A549 (cell line): ENCODE measurements at regions not wholly inside any gene's neighbourhood (a gene's known extent, or its start where the extent isn't known, plus 50 kb on each side); places are given as distances from the start of the nearest gene placed in this dataset.
A peak's percentile ranks its signal among the peaks of the same experiment; 100 is the strongest.

Experiments used
- ATAC-seq, 2 experiments: fragments of 200-7000 bp in 1 of 2; fragments of >200 bp in 1 of 2; cut with Nextera tagmentation in 1 of 2; cut with Tn5 transposase in 1 of 2; 3 replicates each; pipeline versions ENCODE4 v1.8.0 to v1.9.1; 2018 to 2020; ENCODE audit warnings: mild to moderate bottlenecking in 1 of 2, moderate library complexity in 1 of 2
- CTCF ChIA-PET: fragments of 300-600 bp; sonication (Branson Sonifier 250); formaldehyde crosslinking; extraction: SDS; loops from one replicate; lab custom pipeline; 2021; ENCODE audit warnings: antibody characterized with exemption, inconsistent platforms; lab: Yijun Ruan, JAX
- POLR2A ChIA-PET: fragments of 350-600 bp; formaldehyde crosslinking; extraction: SDS; loops from one replicate; lab custom pipeline; 2021; ENCODE audit warnings: antibody characterized with exemption, inconsistent platforms; lab: Yijun Ruan, JAX
- DNase-seq, 2 experiments: peaks; one replicate each; pipeline versions ENCODE4 v3.0.0 to v3.0.0-alpha.2; 2011 to 2016; ENCODE audit warnings: low read depth in 1 of 2, low spot score in 1 of 2
- FAIRE-seq: peaks from 2 replicates; lab custom pipeline; 2011; peaks lifted over from hg19 to GRCh38; lab: Jason Lieb, UNC
- H3K27ac ChIP-seq, 2 experiments: fragments of >200 bp; sonication (Bioruptor Twin); formaldehyde crosslinking; 3 replicates each; pipeline ENCODE4 v1.5.1; 2016 to 2017
- H3K4me1 ChIP-seq: fragments of >200 bp; sonication (Bioruptor Twin); formaldehyde crosslinking; 3 replicates; pipeline ENCODE4 v1.6.1; 2016
- H3K4me2 ChIP-seq: fragments of >200 bp; sonication (Bioruptor Twin); formaldehyde crosslinking; 3 replicates; pipeline ENCODE4 v1.6.1; 2016
- H3K4me3 ChIP-seq: fragments of >200 bp; sonication (Bioruptor Twin); formaldehyde crosslinking; 3 replicates; pipeline ENCODE4 v1.5.1; 2016
- H3K9me3 ChIP-seq: fragments of >200 bp; sonication (Bioruptor Twin); formaldehyde crosslinking; 3 replicates; pipeline ENCODE4 v1.6.1; 2016
- ATOH8 ChIP-seq: fragments of 250-450 bp; sonication (Bioruptor Pico); IDR thresholded peaks from 2 replicates; pipeline ENCODE4 v1.5.0; 2020; ENCODE audit warnings: low read depth, mild to moderate bottlenecking, moderate library complexity
- CTCF ChIP-seq: fragments of >200 bp; sonication (Bioruptor Twin); formaldehyde crosslinking; IDR thresholded peaks from 3 replicates; pipeline ENCODE4 v1.5.1; 2016
- EHF ChIP-seq: fragments of 250-450 bp; sonication (Bioruptor Pico); IDR thresholded peaks from 2 replicates; pipeline ENCODE4 v1.5.0; 2020; ENCODE audit warnings: mild to moderate bottlenecking
- ELK1 ChIP-seq: fragments of 150-350 bp; IDR thresholded peaks from 2 replicates; pipeline ENCODE4 v1.6.1; 2014; ENCODE audit warnings: low read depth, mild to moderate bottlenecking, low read length
- FOSL2 ChIP-seq, 2 experiments: fragments of 450-650 bp in 1 of 2; fragments of >200 bp in 1 of 2; sonication (Bioruptor Twin) in 1 of 2; formaldehyde crosslinking; IDR thresholded peaks; 2 replicates each; pipeline versions ENCODE4 v1.5.0 to v1.6.1; 2016 to 2020; ENCODE audit warnings: mild to moderate bottlenecking in 1 of 2, moderate library complexity in 1 of 2
- HOXB13 ChIP-seq: fragments of 250-450 bp; sonication (Bioruptor Pico); IDR thresholded peaks from 2 replicates; pipeline ENCODE4 v1.5.0; 2020; ENCODE audit warnings: low read depth, mild to moderate bottlenecking, moderate library complexity
- JUN ChIP-seq, 2 experiments: fragments of >200 bp; sonication (Bioruptor Twin); formaldehyde crosslinking; IDR thresholded peaks; 2 replicates in 1 of 2; 3 replicates in 1 of 2; pipeline ENCODE4 v1.6.1; 2016 to 2017
- JUNB ChIP-seq: fragments of >200 bp; sonication (Bioruptor Twin); formaldehyde crosslinking; IDR thresholded peaks from 2 replicates; pipeline ENCODE4 v1.6.1; 2016
- KDM1A ChIP-seq: fragments of 200-600 bp; sonication (generic); IDR thresholded peaks from 2 replicates; pipeline ENCODE4 v1.6.1; 2016; ENCODE audit warnings: low read depth, mild to moderate bottlenecking
- KDM5A ChIP-seq: fragments of 200-600 bp; sonication (generic); IDR thresholded peaks from 2 replicates; pipeline ENCODE4 v1.6.1; 2016; ENCODE audit warnings: antibody characterized with exemption, mild to moderate bottlenecking
- MAZ ChIP-seq: fragments of 150-350 bp; IDR thresholded peaks from 2 replicates; pipeline ENCODE4 v1.6.1; 2014; ENCODE audit warnings: antibody characterized with exemption, low read depth, low read length, borderline replicate concordance
- RAD21 ChIP-seq, 2 experiments: fragments of >200 bp in 1 of 2; sonication (Bioruptor Twin) in 1 of 2; formaldehyde crosslinking in 1 of 2; IDR thresholded peaks in 1 of 2; conservative IDR thresholded peaks in 1 of 2; 2 replicates in 1 of 2; 3 replicates in 1 of 2; pipeline ENCODE4 v1.6.1; 2012 to 2018; ENCODE audit warnings: inconsistent platforms in 1 of 2
- RNF2 ChIP-seq: fragments of 200-600 bp; sonication (generic); IDR thresholded peaks from 2 replicates; pipeline ENCODE4 v1.6.1; 2016; ENCODE audit warnings: low read depth, mild to moderate bottlenecking, antibody characterized with exemption, moderate library complexity, borderline replicate concordance
- SMC3 ChIP-seq: fragments of >200 bp; sonication (Bioruptor Twin); formaldehyde crosslinking; IDR thresholded peaks from 3 replicates; pipeline ENCODE4 v1.6.1; 2018; ENCODE audit warnings: inconsistent platforms
- TFCP2L1 ChIP-seq: fragments of 250-450 bp; sonication (Bioruptor Pico); IDR thresholded peaks from 2 replicates; pipeline ENCODE4 v1.5.0; 2021; ENCODE audit warnings: mild to moderate bottlenecking
- USF2 ChIP-seq: fragments of 450-650 bp; IDR thresholded peaks from 2 replicates; pipeline ENCODE4 v1.6.1; 2014; ENCODE audit warnings: antibody characterized with exemption
- WGBS: methylation state at CpG from one replicate; pipeline ENCODE4 v1.1.6; 2017; ENCODE audit errors: missing lambda C conversion rate; 5-methylcytosine and 5-hydroxymethylcytosine counted together

GRCh38 chr13:73754727-73755292, 379.4 kb downstream of the KLF12 start:
- Histone ChIP-seq H3K4me3 (no peak overlapping the region), H3K4me1 (no peaks in the 10 kb centered on the region; the same call in 2 of the 3 replicates), H3K9me3 (no peaks in the 10 kb centered on the region), H3K4me2 (no peak overlapping the region), H3K27ac (no peak overlapping the region)
- ChIA-PET CTCF (interaction anchor here (0.6 to 1.7 kb wide), 5 partner anchors 13 to 1503 kb away, joined by 3 to 6 read pairs (median 4); no protein-coding TSS in a partner anchor), POLR2A (no interaction called here)
- peak; percentile 4 to 46 for DNase-seq
- ATAC-seq = peak; percentile 71 to 83; a peak in 4 of 6 replicates
- WGBS = 50% methylated on average over 3 of the region's 3 CpGs
- FAIRE-seq = peak; percentile 65
- TF ChIP-seq EHF (CRISPR knock-in tag) = no peak
- peak; percentile 66 for TF ChIP-seq SMC3
- TF ChIP-seq JUN (IDR thresholded peaks at IDR 0.05) = no peak
- TF ChIP-seq RNF2 = no peak
- TF ChIP-seq FOSL2 (IDR thresholded peaks at IDR 0.05) = no peak
- no peak for TF ChIP-seq FOSL2 (CRISPR knock-in tag; IDR thresholded peaks at IDR 0.05)
- TF ChIP-seq CTCF = peak; percentile 68
- no peak for TF ChIP-seq TFCP2L1 (CRISPR knock-in tag)
- peak; percentile 70 to 72 for TF ChIP-seq RAD21 (conservative IDR thresholded peaks at IDR 0.05 in 1 of 2, IDR thresholded peaks at IDR 0.05 in 1 of 2)
- no peak for TF ChIP-seq ATOH8 (CRISPR knock-in tag)

- no peak for TF ChIP-seq MAZ
- TF ChIP-seq KDM5A = no peak
- no peak for TF ChIP-seq ATOH8 (CRISPR knock-in tag)
- TF ChIP-seq HOXB13 = no peak
- no peak for TF ChIP-seq KDM1A
- TF ChIP-seq ELK1 = no peak
- TF ChIP-seq JUNB = no peak
- TF ChIP-seq EHF (CRISPR knock-in tag) = no peak
- no peak for TF ChIP-seq RAD21 (conservative IDR thresholded peaks at IDR 0.05 in 1 of 2, IDR thresholded peaks at IDR 0.05 in 1 of 2)
- TF ChIP-seq USF2 = no peak
- H3K27ac ChIP-seq = no peak overlapping the region
- CTCF ChIA-PET = interaction anchor here (1.2 kb wide), 1 partner anchor 13 kb away, joined by 6 read pairs; no protein-coding TSS in a partner anchor
- DNase-seq = no peak
- 21% methylated on average over 4 of the region's 4 CpGs for WGBS
- ATAC-seq = peak; percentile 43 to 48; a peak in 2 of 6 replicates
- no peaks in the 10 kb centered on the region; the same call in 2 of the 3 replicates for H3K4me1 ChIP-seq
- POLR2A ChIA-PET = no interaction called here
- no peaks in the 10 kb centered on the region for H3K9me3 ChIP-seq
- no peak overlapping the region for H3K4me2 ChIP-seq
- no peak overlapping the region for H3K4me3 ChIP-seq
- FAIRE-seq = no peak
These were observed 380.0 kb downstream of the KLF12 start for GRCh38 chr13:73754241-73754640.
